PFSK-1 (cell line): ENCODE measurements at regions not wholly inside any gene's neighbourhood (a gene's known extent, or its start where the extent isn't known, plus 50 kb on each side); places are given as distances from the start of the nearest gene placed in this dataset.

Experiments
- POLR2AphosphoS5 ChIP-seq: IDR thresholded peaks from 2 replicates; pipeline ENCODE4 v1.6.1; 2012; ENCODE audit warnings: low read depth, mild to moderate bottlenecking, control low read depth, low read length, moderate library complexity
- TAF1 ChIP-seq: IDR thresholded peaks from 2 replicates; pipeline ENCODE4 v1.6.1; 2012; ENCODE audit warnings: low read length, control low read depth, borderline replicate concordance; ENCODE audit not compliant: insufficient read depth

DNA sequence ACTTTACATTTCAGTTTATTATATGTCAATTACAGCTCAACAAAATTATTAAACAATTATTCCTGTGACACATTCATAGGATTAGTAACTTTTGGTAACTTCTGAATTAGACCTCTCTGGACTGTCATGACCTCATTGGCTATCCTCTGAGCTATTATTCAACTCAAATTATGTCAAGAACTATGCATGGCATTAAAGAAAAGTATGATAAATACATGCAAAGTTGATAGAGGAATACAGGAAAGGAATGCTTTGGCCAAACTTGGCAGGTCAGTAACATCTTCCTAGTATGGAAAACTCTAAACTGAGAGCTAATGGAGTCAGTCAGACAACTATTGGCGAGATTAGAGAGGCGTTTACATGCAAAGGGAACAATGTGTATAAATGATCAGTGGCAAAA, 158.4 kb downstream of the DUSP10 start:
- TF ChIP-seq POLR2AphosphoS5 (no peak), TAF1 (no peak)
